HEK293 (cell line): ENCODE measurements at regions not wholly inside any gene's neighbourhood (a gene's known extent, or its start where the extent isn't known, plus 50 kb on each side); places are given as distances from the start of the nearest gene placed in this dataset.

Experiments used
- CTCF ChIA-PET: fragments of 350-600 bp; formaldehyde crosslinking; extraction: SDS; loops from one replicate; lab custom pipeline; 2021; ENCODE audit warnings: antibody characterized with exemption; lab: Yijun Ruan, JAX
- POLR2A ChIA-PET: fragments of 300-600 bp; formaldehyde crosslinking; extraction: SDS; loops from one replicate; lab custom pipeline; 2020; ENCODE audit warnings: antibody characterized with exemption, inconsistent platforms; lab: Yijun Ruan, JAX
- H3K27ac ChIP-seq: fragments of 200-500 bp; sonication (Bioruptor generic); 2 replicates; pipeline ENCODE4 v1.5.1; 2014; ENCODE audit warnings: low read depth, low read length, control low read depth, inconsistent platforms; ENCODE audit errors: extremely low read depth
- H3K36me3 ChIP-seq, 2 experiments: fragments of 200-500 bp in 1 of 2; sonication (Bioruptor generic) in 1 of 2; 1 replicate in 1 of 2; 2 replicates in 1 of 2; pipeline ENCODE4 v1.5.1; 2014 to 2017; ENCODE audit warnings: inconsistent platforms in 2 of 2, low read length in 2 of 2; ENCODE audit not compliant: control insufficient read depth in 2 of 2, insufficient read depth in 1 of 2
- H3K4me1 ChIP-seq: fragments of 200-500 bp; sonication (Bioruptor generic); 2 replicates; pipeline ENCODE4 v1.5.1; 2014; ENCODE audit warnings: mild to moderate bottlenecking, low read length, inconsistent platforms; ENCODE audit not compliant: control insufficient read depth, insufficient read depth
- H3K4me3 ChIP-seq: 2 replicates; pipeline ENCODE4 v1.5.1; 2011; ENCODE audit warnings: low read depth, mild to moderate bottlenecking, control low read depth, low read length, moderate library complexity
- H3K9me3 ChIP-seq: fragments of 200-500 bp; sonication (Bioruptor generic); 2 replicates; pipeline ENCODE4 v1.5.1; 2014; ENCODE audit warnings: low read depth, low read length, inconsistent platforms; ENCODE audit not compliant: control insufficient read depth, insufficient read depth
- BCL11B ChIP-seq: fragments of 450-650 bp; formaldehyde crosslinking; IDR thresholded peaks from 2 replicates; pipeline ENCODE4 v1.5.1; 2016; ENCODE audit warnings: low read depth, missing biosample characterization, missing genetic modification characterization
- INSM2 ChIP-seq: fragments of 450-650 bp; formaldehyde crosslinking; IDR thresholded peaks from 2 replicates; pipeline ENCODE4 v1.5.1; 2016; ENCODE audit warnings: missing biosample characterization, missing genetic modification characterization
- OVOL3 ChIP-seq: fragments of 450-650 bp; formaldehyde crosslinking; IDR thresholded peaks from 2 replicates; pipeline ENCODE4 v1.5.1; 2016; ENCODE audit warnings: missing biosample characterization, missing genetic modification characterization
- PRDM2 ChIP-seq: fragments of 450-650 bp; formaldehyde crosslinking; IDR thresholded peaks from 2 replicates; pipeline ENCODE4 v1.5.1; 2016; ENCODE audit warnings: missing biosample characterization, missing genetic modification characterization, borderline replicate concordance
- YY2 ChIP-seq: fragments of 450-650 bp; formaldehyde crosslinking; IDR thresholded peaks from 2 replicates; pipeline ENCODE4 v1.5.1; 2016; ENCODE audit warnings: missing biosample characterization, missing genetic modification characterization
- ZBTB21 ChIP-seq: fragments of 450-650 bp; formaldehyde crosslinking; IDR thresholded peaks from 2 replicates; pipeline ENCODE4 v1.5.1; 2017; ENCODE audit warnings: missing biosample characterization, missing genetic modification characterization
- ZNF10 ChIP-seq: fragments of 450-650 bp; formaldehyde crosslinking; IDR thresholded peaks from 2 replicates; pipeline ENCODE4 v1.5.1; 2017; ENCODE audit warnings: missing biosample characterization, missing genetic modification characterization
- ZNF112 ChIP-seq: fragments of 450-650 bp; formaldehyde crosslinking; IDR thresholded peaks from 2 replicates; pipeline ENCODE4 v1.5.0; 2017; ENCODE audit warnings: missing biosample characterization, missing genetic modification characterization
- ZNF157 ChIP-seq: fragments of 450-650 bp; formaldehyde crosslinking; IDR thresholded peaks from 2 replicates; pipeline ENCODE4 v1.5.1; 2016; ENCODE audit warnings: missing biosample characterization, missing genetic modification characterization
- ZNF433 ChIP-seq: fragments of 450-650 bp; formaldehyde crosslinking; IDR thresholded peaks from 2 replicates; pipeline ENCODE4 v1.5.1; 2016; ENCODE audit warnings: missing biosample characterization, missing genetic modification characterization, low read depth
- ZNF473 ChIP-seq: fragments of 450-650 bp; formaldehyde crosslinking; IDR thresholded peaks from 2 replicates; pipeline ENCODE4 v1.5.1; 2017; ENCODE audit warnings: missing biosample characterization, missing genetic modification characterization
- ZNF585B ChIP-seq: fragments of 450-650 bp; formaldehyde crosslinking; IDR thresholded peaks from 2 replicates; pipeline ENCODE4 v1.5.1; 2016; ENCODE audit warnings: missing biosample characterization, missing genetic modification characterization
- ZNF670 ChIP-seq: fragments of 450-650 bp; formaldehyde crosslinking; IDR thresholded peaks from 2 replicates; pipeline ENCODE4 v1.5.1; 2016; ENCODE audit warnings: missing biosample characterization, missing genetic modification characterization, low read depth
- ZNF792 ChIP-seq: fragments of 450-650 bp; formaldehyde crosslinking; IDR thresholded peaks from 2 replicates; pipeline ENCODE4 v1.5.1; 2016; ENCODE audit warnings: missing biosample characterization, missing genetic modification characterization
- ZNF837 ChIP-seq: fragments of 450-650 bp; formaldehyde crosslinking; IDR thresholded peaks from 2 replicates; pipeline ENCODE4 v1.5.1; 2016; ENCODE audit warnings: missing biosample characterization, missing genetic modification characterization

- H3K4me3 ChIP-seq: no peak overlapping the region
- TF ChIP-seq YY2 (tag by site-specific recombination) (no peak), OVOL3 (no peak), ZNF792 (tag by site-specific recombination) (no peak), ZNF112 (tag by site-specific recombination) (no peak)
- TF ChIP-seq, all 188 proteins: peak for 0
- no peaks in the 10 kb centered on the region for H3K9me3 ChIP-seq
- ChIA-PET POLR2A (no interaction called here), CTCF (no interaction called here)
- H3K4me1 ChIP-seq: no peaks in the 10 kb centered on the region
- no peaks in the 10 kb centered on the region for H3K36me3 ChIP-seq
- H3K27ac ChIP-seq: no peak overlapping the region
These were observed 131.0 kb upstream of the PPP2R2D start for GRCh38 chr10:131769571-131770410.

- CTCF ChIA-PET: no interaction called here
- no peak for TF ChIP-seq ZNF837 (tag by site-specific recombination)
- TF ChIP-seq ZNF433 (tag by site-specific recombination): no peak
- TF ChIP-seq ZBTB21 (tag by site-specific recombination): no peak
- TF ChIP-seq BCL11B (tag by site-specific recombination): no peak
- no peak for TF ChIP-seq ZNF157 (tag by site-specific recombination)
- no peak for TF ChIP-seq ZNF473 (tag by site-specific recombination)
- TF ChIP-seq ZNF10 (tag by site-specific recombination): no peak
- TF ChIP-seq ZNF585B (tag by site-specific recombination): no peak
- TF ChIP-seq PRDM2 (tag by site-specific recombination): no peak
- no peak for TF ChIP-seq INSM2 (tag by site-specific recombination)
- TF ChIP-seq ZNF670 (tag by site-specific recombination): no peak
- no peaks in the 10 kb centered on the region for H3K36me3 ChIP-seq
- no peak overlapping the region for H3K4me3 ChIP-seq
- POLR2A ChIA-PET: no interaction called here
- no peaks in the 10 kb centered on the region for H3K9me3 ChIP-seq
- no peak overlapping the region for H3K27ac ChIP-seq
- no peaks in the 10 kb centered on the region for H3K4me1 ChIP-seq
These were observed 129.7 kb upstream of the PPP2R2D start for GRCh38 chr10:131770946-131771633.
